Fibroblast of lung (primary cell): ENCODE measurements at regions not wholly inside any gene's neighbourhood (a gene's known extent, or its start where the extent isn't known, plus 50 kb on each side); places are given as distances from the start of the nearest gene placed in this dataset.
A peak's percentile ranks its signal among the peaks of the same experiment; 100 is the strongest.

ENCODE experiments used
- DNase-seq, 2 donors: peaks; one replicate each; pipeline versions ENCODE4 v3.0.0 to v3.0.0-alpha.2; 2010; ENCODE audit warnings: low read depth in 2 of 2
- H2AFZ ChIP-seq: 2 replicates; pipeline ENCODE4 v1.5.1; 2012; ENCODE audit warnings: low read length, control low read depth, inconsistent platforms
- H3K27ac ChIP-seq: 2 replicates; pipeline ENCODE4 v1.5.1; 2011; ENCODE audit warnings: low read length, control low read depth; ENCODE audit not compliant: insufficient read depth
- H3K27me3 ChIP-seq: 2 replicates; pipeline ENCODE4 v1.5.1; 2011; ENCODE audit warnings: mild to moderate bottlenecking, low read length; ENCODE audit not compliant: control insufficient read depth, insufficient read depth
- H3K36me3 ChIP-seq: 2 replicates; pipeline ENCODE4 v1.5.1; 2011; ENCODE audit warnings: low read length; ENCODE audit not compliant: control insufficient read depth, insufficient read depth
- H3K4me1 ChIP-seq: 2 replicates; pipeline ENCODE4 v1.5.1; 2011; ENCODE audit warnings: low read length; ENCODE audit not compliant: control insufficient read depth, insufficient read depth; ENCODE audit errors: extremely low read depth
- H3K4me2 ChIP-seq: 2 replicates; pipeline ENCODE4 v1.5.1; 2011; ENCODE audit warnings: low read length, control low read depth; ENCODE audit not compliant: insufficient read depth; ENCODE audit errors: extremely low read depth
- H3K4me3 ChIP-seq, 4 experiments: fragments of 200-600 bp in 1 of 4; sonication (generic) in 1 of 4; replicated peaks in 1 of 4; 2 replicates each; pipeline ENCODE4 v1.5.1; 2011 to 2016; ENCODE audit warnings: low read length in 4 of 4, low read depth in 3 of 4, mild to moderate bottlenecking in 3 of 4, control low read depth in 2 of 4, inconsistent platforms in 1 of 4, mixed read lengths in 1 of 4; ENCODE audit not compliant: insufficient read depth in 1 of 4; ENCODE audit errors: control extremely low read depth in 1 of 4
- H3K79me2 ChIP-seq: 2 replicates; pipeline ENCODE4 v1.5.1; 2012; ENCODE audit warnings: mild to moderate bottlenecking, low read length, inconsistent platforms; ENCODE audit not compliant: control insufficient read depth, insufficient read depth
- H3K9ac ChIP-seq: 2 replicates; pipeline ENCODE4 v1.5.1; 2011; ENCODE audit warnings: mild to moderate bottlenecking, low read length, control low read depth; ENCODE audit not compliant: insufficient read depth
- H3K9me3 ChIP-seq: 2 replicates; pipeline ENCODE4 v1.5.1; 2012; ENCODE audit warnings: low read depth, low read length; ENCODE audit not compliant: control insufficient read depth, insufficient read depth
- H4K20me1 ChIP-seq: 2 replicates; pipeline ENCODE4 v1.5.1; 2011; ENCODE audit warnings: low read length; ENCODE audit not compliant: control insufficient read depth, insufficient read depth; ENCODE audit errors: extremely low read depth
- CTCF ChIP-seq, 2 donors: IDR thresholded peaks in 1 of 2; conservative IDR thresholded peaks in 1 of 2; 1 replicate in 1 of 2; 2 replicates in 1 of 2; pipeline ENCODE4 v1.5.1; 2011 to 2012; ENCODE audit warnings: low read length in 2 of 2, control low read depth in 1 of 2, inconsistent platforms in 1 of 2, low read depth in 1 of 2, mild to moderate bottlenecking in 1 of 2
- EZH2 ChIP-seq: IDR thresholded peaks from 2 replicates; pipeline ENCODE4 v1.5.1; 2012; ENCODE audit warnings: low read length, control low read depth, mild to moderate bottlenecking; ENCODE audit errors: missing control alignments

- Histone ChIP-seq H3K27ac (no peak overlapping the region), H3K4me1 (no peaks in the 10 kb centered on the region), H3K9ac (no peak overlapping the region), H3K4me2 (no peak overlapping the region), H4K20me1 (no peaks in the 10 kb centered on the region), H2AFZ (no peak overlapping the region), H3K36me3 (no peaks in the 10 kb centered on the region), H3K27me3 (no peaks in the 10 kb centered on the region), H3K79me2 (no peaks in the 10 kb centered on the region), H3K9me3 (no peaks in the 10 kb centered on the region), H3K4me3 (no peak overlapping the region)
- DNase-seq: no peak
- TF ChIP-seq EZH2: no peak
- TF ChIP-seq CTCF (conservative IDR thresholded peaks at IDR 0.05 in 1 of 2, IDR thresholded peaks at IDR 0.05 in 1 of 2; ENCODE audit: low read depth in 1 of 2, low read length in 2 of 2): no peak
These were observed 131.9 kb downstream of the TFPI2 start for GRCh38 chr7:93758631-93759030.

GRCh38 chr7:93757426-93757825, 133.1 kb downstream of the TFPI2 start:
- H4K20me1 ChIP-seq: no peaks in the 10 kb centered on the region
- H3K4me3 ChIP-seq: no peak overlapping the region
- H3K4me2 ChIP-seq: no peak overlapping the region
- no peak overlapping the region for H3K27ac ChIP-seq
- TF ChIP-seq EZH2 (no peak), CTCF (conservative IDR thresholded peaks at IDR 0.05 in 1 of 2, IDR thresholded peaks at IDR 0.05 in 1 of 2; ENCODE audit: low read depth in 1 of 2, low read length in 2 of 2) (no peak)
- H3K9ac ChIP-seq: no peak overlapping the region
- no peaks in the 10 kb centered on the region for H3K9me3 ChIP-seq
- no peaks in the 10 kb centered on the region for H3K36me3 ChIP-seq
- DNase-seq: peak in 1 of 2 donors; percentile 24
- no peaks in the 10 kb centered on the region for H3K79me2 ChIP-seq
- H3K27me3 ChIP-seq: no peaks in the 10 kb centered on the region
- no peak overlapping the region for H2AFZ ChIP-seq
- H3K4me1 ChIP-seq: no peaks in the 10 kb centered on the region

GRCh38 chr7:93756890-93757289, 133.7 kb downstream of the TFPI2 start:
- no peaks in the 10 kb centered on the region for H3K4me1 ChIP-seq
- no peak overlapping the region for H3K4me3 ChIP-seq
- H3K9me3 ChIP-seq: no peaks in the 10 kb centered on the region
- H2AFZ ChIP-seq: no peak overlapping the region
- no peaks in the 10 kb centered on the region for H3K36me3 ChIP-seq
- H3K27me3 ChIP-seq: no peaks in the 10 kb centered on the region
- no peaks in the 10 kb centered on the region for H4K20me1 ChIP-seq
- TF ChIP-seq EZH2 (no peak), CTCF (conservative IDR thresholded peaks at IDR 0.05 in 1 of 2, IDR thresholded peaks at IDR 0.05 in 1 of 2; ENCODE audit: low read depth in 1 of 2, low read length in 2 of 2) (no peak)
- H3K79me2 ChIP-seq: no peaks in the 10 kb centered on the region
- DNase-seq: no peak
- no peak overlapping the region for H3K9ac ChIP-seq
- no peak overlapping the region for H3K27ac ChIP-seq
- no peak overlapping the region for H3K4me2 ChIP-seq
